ENCODE measurements at regions not wholly inside any gene's neighbourhood (a gene's known extent, or its start where the extent isn't known, plus 50 kb on each side); places are given as distances from the start of the nearest gene placed in this dataset.

DNA sequence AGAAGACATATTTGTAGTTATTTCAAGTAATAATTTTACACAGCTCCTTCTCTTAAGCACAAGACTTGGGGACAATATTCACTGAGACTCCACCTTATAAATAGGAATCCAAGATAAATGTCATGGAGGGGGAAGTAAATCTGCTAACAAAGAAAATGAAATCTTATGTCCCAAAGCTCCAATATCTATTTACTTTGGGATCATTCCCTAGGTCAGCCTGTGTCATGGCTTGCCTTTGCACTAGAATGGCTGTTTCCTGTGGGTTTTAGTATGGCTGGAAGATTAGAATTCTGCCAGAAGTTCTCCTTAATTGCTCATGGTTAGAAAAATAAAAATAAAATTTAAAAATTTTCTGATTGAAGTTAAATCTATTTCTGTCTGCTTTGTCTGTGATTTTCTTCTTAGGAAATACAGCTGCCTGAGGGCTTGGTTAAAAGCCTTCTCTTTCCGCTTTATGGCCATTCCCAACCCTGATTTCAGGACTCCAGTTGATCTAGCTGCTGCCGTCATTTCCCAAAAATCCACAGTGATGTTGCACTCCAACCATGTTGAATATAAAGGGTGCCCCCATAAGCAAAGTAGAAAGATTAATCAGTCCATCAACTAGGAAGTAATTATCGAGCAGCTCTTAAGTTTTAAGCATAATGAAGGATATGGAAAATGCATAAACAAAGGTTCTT, 326.4 kb upstream of the LYPLAL1 start:
- no peak overlapping the region for H3K27ac ChIP-seq
- no peaks in the 10 kb centered on the region for H3K9me3 ChIP-seq
- ATAC-seq (no peak), DNase-seq (no peak), FAIRE-seq (no peak)
- no peaks in the 10 kb centered on the region for H3K4me1 ChIP-seq
- H3K36me3 ChIP-seq: no peaks in the 10 kb centered on the region
- intact Hi-C loops (cut with DNase I): no loop called here
- WGBS, 2 donors: 86 to 95% methylated on average over 3 of the region's 3 CpGs
- TF ChIP-seq, protein P1, sequence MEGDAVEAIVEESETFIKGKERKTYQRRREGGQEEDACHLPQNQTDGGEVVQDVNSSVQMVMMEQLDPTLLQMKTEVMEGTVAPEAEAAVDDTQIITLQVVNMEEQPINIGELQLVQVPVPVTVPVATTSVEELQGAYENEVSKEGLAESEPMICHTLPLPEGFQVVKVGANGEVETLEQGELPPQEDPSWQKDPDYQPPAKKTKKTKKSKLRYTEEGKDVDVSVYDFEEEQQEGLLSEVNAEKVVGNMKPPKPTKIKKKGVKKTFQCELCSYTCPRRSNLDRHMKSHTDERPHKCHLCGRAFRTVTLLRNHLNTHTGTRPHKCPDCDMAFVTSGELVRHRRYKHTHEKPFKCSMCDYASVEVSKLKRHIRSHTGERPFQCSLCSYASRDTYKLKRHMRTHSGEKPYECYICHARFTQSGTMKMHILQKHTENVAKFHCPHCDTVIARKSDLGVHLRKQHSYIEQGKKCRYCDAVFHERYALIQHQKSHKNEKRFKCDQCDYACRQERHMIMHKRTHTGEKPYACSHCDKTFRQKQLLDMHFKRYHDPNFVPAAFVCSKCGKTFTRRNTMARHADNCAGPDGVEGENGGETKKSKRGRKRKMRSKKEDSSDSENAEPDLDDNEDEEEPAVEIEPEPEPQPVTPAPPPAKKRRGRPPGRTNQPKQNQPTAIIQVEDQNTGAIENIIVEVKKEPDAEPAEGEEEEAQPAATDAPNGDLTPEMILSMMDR (IDR thresholded peaks at IDR 0.05): no peak
- H3K27me3 ChIP-seq: no peaks in the 10 kb centered on the region
- no peak overlapping the region for H3K4me3 ChIP-seq

DNA sequence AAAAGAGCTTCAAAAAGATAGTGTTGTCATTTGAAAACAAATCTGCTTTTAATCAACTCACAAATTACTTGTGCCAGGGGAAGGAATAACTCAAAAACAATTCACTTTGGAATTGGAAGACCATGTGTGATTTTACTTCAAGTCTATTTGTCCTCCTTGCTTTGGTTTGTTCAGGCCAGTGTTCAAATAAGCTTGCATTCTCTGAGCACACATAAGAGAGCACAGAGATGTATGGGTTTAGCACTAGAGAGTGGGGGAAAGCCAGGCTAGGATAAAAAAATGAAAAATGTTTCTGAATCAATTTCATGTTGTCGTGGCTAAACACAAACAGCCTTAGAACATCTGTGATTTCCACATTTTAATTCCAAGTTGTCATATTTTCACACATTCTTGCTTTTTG, 325.7 kb upstream of the LYPLAL1 start:
- TF ChIP-seq, protein P1 (IDR thresholded peaks at IDR 0.05): no peak
- FAIRE-seq: no peak

DNA sequence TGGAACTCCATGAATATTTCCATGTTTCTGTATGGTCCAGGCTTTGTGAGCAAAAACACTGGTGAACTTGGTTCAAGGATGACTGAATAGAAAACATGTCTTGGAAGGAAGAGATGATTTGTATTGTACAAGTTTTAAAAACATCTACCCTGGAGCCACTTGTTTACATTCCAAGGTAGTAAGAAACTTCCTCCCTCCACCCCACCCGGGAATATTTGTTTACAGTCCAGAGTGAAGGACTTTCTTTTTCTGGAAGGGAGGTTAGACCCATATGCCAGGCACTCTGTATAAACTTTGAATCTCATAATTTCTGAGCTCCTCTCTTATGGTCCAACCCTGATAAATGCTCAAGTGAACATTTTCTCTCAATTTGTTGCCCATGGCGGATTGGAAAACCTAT, 323.3 kb upstream of the LYPLAL1 start:
- Histone ChIP-seq H3K36me3 (no peaks in the 10 kb centered on the region), H3K4me3 (no peak overlapping the region), H3K27ac (no peak overlapping the region), H3K4me1 (no peaks in the 10 kb centered on the region), H3K9me3 (no peaks in the 10 kb centered on the region), H3K27me3 (no peaks in the 10 kb centered on the region)
- intact Hi-C loops (cut with DNase I): no loop called here
- ATAC-seq (no peak), FAIRE-seq (no peak), DNase-seq (no peak)
- TF ChIP-seq, protein P1 (IDR thresholded peaks at IDR 0.05): no peak
- 64 to 65% methylated on average over 2 of the region's 2 CpGs for WGBS, 2 donors

More for the DNA sequence above, 325.7 kb upstream of the LYPLAL1 start:
- Histone ChIP-seq H3K9me3 (no peaks in the 10 kb centered on the region), H3K4me1 (no peaks in the 10 kb centered on the region), H3K4me3 (no peak overlapping the region), H3K36me3 (no peaks in the 10 kb centered on the region), H3K27ac (no peak overlapping the region), H3K27me3 (no peaks in the 10 kb centered on the region)
- intact Hi-C loops (cut with DNase I): no loop called here
- no peak for DNase-seq
- 57 to 58% methylated on average over 1 of the region's 1 CpG for WGBS, 2 donors
- ATAC-seq: no peak

GRCh38 chr1:218851586-218851985, 322.1 kb upstream of the LYPLAL1 start:
- Histone ChIP-seq H3K9me3 (no peaks in the 10 kb centered on the region), H3K4me1 (no peaks in the 10 kb centered on the region), H3K36me3 (no peaks in the 10 kb centered on the region), H3K27ac (no peak overlapping the region), H3K4me3 (no peak overlapping the region), H3K27me3 (no peaks in the 10 kb centered on the region)
- WGBS, 2 donors: 37 to 44% methylated on average over 2 of the region's 2 CpGs
- TF ChIP-seq, protein P1 (IDR thresholded peaks at IDR 0.05): no peak
- no peak for DNase-seq
- intact Hi-C loops (cut with DNase I): no loop called here
- ATAC-seq: no peak
- FAIRE-seq: no peak

- Histone ChIP-seq H3K4me3 (no peak overlapping the region), H3K36me3 (no peaks in the 10 kb centered on the region), H3K27me3 (no peaks in the 10 kb centered on the region), H3K27ac (no peak overlapping the region), H3K4me1 (no peaks in the 10 kb centered on the region), H3K9me3 (no peaks in the 10 kb centered on the region)
- WGBS, 2 donors: 83 to 87% methylated on average over 4 of the region's 4 CpGs
- intact Hi-C loops (cut with DNase I): no loop called here
- DNase-seq (no peak), FAIRE-seq (no peak), ATAC-seq (no peak)
- TF ChIP-seq, protein P1 (IDR thresholded peaks at IDR 0.05): no peak
Measured at GRCh38 chr1:218852527-218852926, 321.2 kb upstream of the LYPLAL1 start.

Data from pancreas (tissue), 10 donors.